ENCODE measurements at regions not wholly inside any gene's neighbourhood (a gene's known extent, or its start where the extent isn't known, plus 50 kb on each side); places are given as distances from the start of the nearest gene placed in this dataset.

- peak; percentile 25 for DNase-seq (ENCODE audit: extremely low read depth, low read depth)
- peak; percentile 54 for TF ChIP-seq CTCF (IDR thresholded peaks at IDR 0.05; ENCODE audit: low read depth, low read length)
Observed at GRCh38 chr17:13306310-13306962, 288.6 kb upstream of the ELAC2 start.

- TF ChIP-seq CTCF (IDR thresholded peaks at IDR 0.05; ENCODE audit: low read depth, low read length) = no peak
- DNase-seq (ENCODE audit: extremely low read depth, low read depth) = no peak
Observed at GRCh38 chr17:13302983-13303382, 285.2 kb upstream of the ELAC2 start.

GRCh38 chr17:13302419-13302818 is 284.6 kb upstream of the ELAC2 start:
- no peak for TF ChIP-seq CTCF (IDR thresholded peaks at IDR 0.05; ENCODE audit: low read depth, low read length)
- no peak for DNase-seq (ENCODE audit: extremely low read depth, low read depth)

- DNase-seq (ENCODE audit: extremely low read depth, low read depth) = no peak
- TF ChIP-seq CTCF (IDR thresholded peaks at IDR 0.05; ENCODE audit: low read depth, low read length) = no peak
Observed at GRCh38 chr17:13297183-13297582, 279.4 kb upstream of the ELAC2 start.

GRCh38 chr17:13293421-13293820 is 275.6 kb upstream of the ELAC2 start:
- DNase-seq (ENCODE audit: extremely low read depth, low read depth) = no peak
- no peak for TF ChIP-seq CTCF (IDR thresholded peaks at IDR 0.05; ENCODE audit: low read depth, low read length)

- no peak for DNase-seq (ENCODE audit: extremely low read depth, low read depth)
- TF ChIP-seq CTCF (IDR thresholded peaks at IDR 0.05; ENCODE audit: low read depth, low read length) = no peak
Observed at GRCh38 chr17:13292291-13292690, 274.5 kb upstream of the ELAC2 start.

- no peak for DNase-seq (ENCODE audit: extremely low read depth, low read depth)
- TF ChIP-seq CTCF (IDR thresholded peaks at IDR 0.05; ENCODE audit: low read depth, low read length) = no peak
Observed at GRCh38 chr17:13288248-13288647, 270.4 kb upstream of the ELAC2 start.
